HFFc6 (cell line): ENCODE measurements at regions not wholly inside any gene's neighbourhood (a gene's known extent, or its start where the extent isn't known, plus 50 kb on each side); places are given as distances from the start of the nearest gene placed in this dataset.
"Not testable (repeated sequence)": the region's sequence is repeated elsewhere in the genome, so short reads cannot be mapped to it uniquely, and the experiment has no call there.

Experiments
- DNase-seq: peaks from one replicate; pipeline ENCODE4 v3.0.0-alpha.2; 2018
- H3K27ac Mint-ChIP-seq: 2 replicates; pipeline ENCODE4 v1.8.0; 2020; ENCODE audit warnings: mild to moderate bottlenecking, mixed read lengths
- H3K27me3 Mint-ChIP-seq: 2 replicates; pipeline ENCODE4 v1.8.0; 2021; ENCODE audit warnings: mild to moderate bottlenecking, moderate library complexity, mixed read lengths; ENCODE audit not compliant: insufficient read depth
- H3K36me3 Mint-ChIP-seq: 2 replicates; pipeline ENCODE4 v1.8.0; 2021; ENCODE audit warnings: low read depth, mixed read lengths
- H3K4me1 Mint-ChIP-seq: 2 replicates; pipeline ENCODE4 v1.8.0; 2020; ENCODE audit warnings: low read depth, mixed read lengths
- H3K4me3 Mint-ChIP-seq: 2 replicates; pipeline ENCODE4 v1.8.0; 2020; ENCODE audit warnings: mild to moderate bottlenecking, moderate library complexity, mixed read lengths
- H3K9me3 Mint-ChIP-seq: 2 replicates; pipeline ENCODE4 v1.8.0; 2020; ENCODE audit warnings: mild to moderate bottlenecking, mixed read lengths
- CTCF ChIP-seq: fragments of 200-600 bp; sonication (generic); IDR thresholded peaks from 2 replicates; pipeline ENCODE4 v1.5.0; 2021; ENCODE audit warnings: antibody characterized with exemption, mild to moderate bottlenecking

- Mint-ChIP-seq H3K36me3 (no peaks in the 10 kb centered on the region), H3K4me3 (no peak overlapping the region), H3K27me3 (peaks cover 4% of the 10 kb centered on the region), H3K9me3 (peaks cover 8% of the 10 kb centered on the region; the same call in 1 of the 2 replicates), H3K27ac (peak overlapping the region; percentile 53; the same call in 1 of the 2 replicates), H3K4me1 (peaks cover 30% of the 10 kb centered on the region)
- no peak for TF ChIP-seq CTCF
- DNase-seq = peak; percentile 97
These were observed 410.2 kb upstream of the SLC30A5 start for GRCh38 chr5:68683632-68684036.

- Mint-ChIP-seq H3K4me1 (peaks cover 22% of the 10 kb centered on the region), H3K4me3 (no peak overlapping the region), H3K27ac (no peak overlapping the region), H3K36me3 (no peaks in the 10 kb centered on the region), H3K9me3 (peaks cover 8% of the 10 kb centered on the region; the same call in 1 of the 2 replicates), H3K27me3 (peaks cover 4% of the 10 kb centered on the region)
- TF ChIP-seq CTCF = no peak
- DNase-seq = no peak
These were observed 408.0 kb upstream of the SLC30A5 start for GRCh38 chr5:68685863-68686262.

GRCh38 chr5:68688547-68688946 is 405.3 kb upstream of the SLC30A5 start:
- DNase-seq = no peak
- Mint-ChIP-seq H3K27me3 (peaks cover 4% of the 10 kb centered on the region), H3K9me3 (peaks cover 5% of the 10 kb centered on the region; the same call in 1 of the 2 replicates), H3K27ac (no peak overlapping the region), H3K4me3 (no peak overlapping the region), H3K36me3 (no peaks in the 10 kb centered on the region), H3K4me1 (peaks cover 9% of the 10 kb centered on the region)
- no peak for TF ChIP-seq CTCF

GRCh38 chr5:68689010-68689409 is 404.8 kb upstream of the SLC30A5 start:
- no peak for DNase-seq
- peaks cover 4% of the 10 kb centered on the region for H3K27me3 Mint-ChIP-seq
- H3K36me3 Mint-ChIP-seq = no peaks in the 10 kb centered on the region
- TF ChIP-seq CTCF = no peak
- no peak overlapping the region for H3K4me3 Mint-ChIP-seq
- H3K27ac Mint-ChIP-seq = no peak overlapping the region
- H3K4me1 Mint-ChIP-seq = peaks cover 4% of the 10 kb centered on the region
- H3K9me3 Mint-ChIP-seq = peaks cover under 1% of the 10 kb centered on the region; the same call in 1 of the 2 replicates

GRCh38 chr5:68691874-68692273 is 401.9 kb upstream of the SLC30A5 start:
- DNase-seq, H3K4me1 Mint-ChIP-seq, H3K4me3 Mint-ChIP-seq, H3K36me3 Mint-ChIP-seq, H3K9me3 Mint-ChIP-seq, H3K27ac Mint-ChIP-seq, H3K27me3 Mint-ChIP-seq: not testable (repeated sequence)

- Mint-ChIP-seq H3K36me3 (no peaks in the 10 kb centered on the region), H3K27me3 (peaks cover 2% of the 10 kb centered on the region), H3K4me1 (no peaks in the 10 kb centered on the region), H3K4me3 (no peak overlapping the region), H3K27ac (no peak overlapping the region), H3K9me3 (no peaks in the 10 kb centered on the region)
- no peak for DNase-seq
- TF ChIP-seq CTCF = no peak
These were observed 395.5 kb upstream of the SLC30A5 start for GRCh38 chr5:68698025-68698940.
